HEK293T (cell line): ENCODE measurements at regions not wholly inside any gene's neighbourhood (a gene's known extent, or its start where the extent isn't known, plus 50 kb on each side); places are given as distances from the start of the nearest gene placed in this dataset.

Experiments used
- CTCF ChIA-PET: fragments of 350-600 bp; formaldehyde crosslinking; extraction: SDS; loops from one replicate; lab custom pipeline; 2021; ENCODE audit warnings: antibody characterized with exemption, inconsistent platforms; lab: Yijun Ruan, JAX
- POLR2A ChIA-PET: fragments of 350-600 bp; formaldehyde crosslinking; extraction: SDS; loops from one replicate; lab custom pipeline; 2020; ENCODE audit warnings: antibody characterized with exemption, inconsistent platforms; lab: Yijun Ruan, JAX
- DNase-seq: peaks from one replicate; pipeline ENCODE4 v3.0.0; 2012; ENCODE audit warnings: mixed read lengths; ENCODE audit errors: extremely low spot score
- ARNT ChIP-seq: fragments of 450-650 bp; IDR thresholded peaks from 2 replicates; pipeline ENCODE4 v1.6.1; 2017; ENCODE audit warnings: mild to moderate bottlenecking
- BHLHE40 ChIP-seq: fragments of 450-650 bp; IDR thresholded peaks from 2 replicates; pipeline ENCODE4 v1.6.1; 2016; ENCODE audit warnings: mild to moderate bottlenecking, moderate library complexity, borderline replicate concordance
- CTBP1 ChIP-seq: fragments of 450-650 bp; IDR thresholded peaks from 2 replicates; pipeline ENCODE4 v1.6.1; 2016; ENCODE audit warnings: borderline replicate concordance
- ELF4 ChIP-seq: fragments of 450-650 bp; IDR thresholded peaks from 2 replicates; pipeline ENCODE4 v1.6.1; 2017; ENCODE audit warnings: antibody characterized with exemption
- FOXA1 ChIP-seq: fragments of 450-650 bp; IDR thresholded peaks from 2 replicates; pipeline ENCODE4 v1.6.1; 2016; ENCODE audit warnings: mild to moderate bottlenecking
- FOXK2 ChIP-seq: fragments of 450-650 bp; IDR thresholded peaks from 2 replicates; pipeline ENCODE4 v1.6.1; 2016; ENCODE audit warnings: mild to moderate bottlenecking
- FOXM1 ChIP-seq: fragments of 450-650 bp; IDR thresholded peaks from 2 replicates; pipeline ENCODE4 v1.6.1; 2017; ENCODE audit warnings: mild to moderate bottlenecking, borderline replicate concordance
- HDGF ChIP-seq: fragments of 450-650 bp; IDR thresholded peaks from 2 replicates; pipeline ENCODE4 v1.6.1; 2017; ENCODE audit warnings: antibody characterized with exemption, borderline replicate concordance
- L3MBTL2 ChIP-seq: fragments of 450-650 bp; conservative IDR thresholded peaks from 2 replicates; pipeline ENCODE4 v1.6.1; 2016; ENCODE audit warnings: mild to moderate bottlenecking
- LEF1 ChIP-seq: fragments of 450-650 bp; IDR thresholded peaks from 2 replicates; pipeline ENCODE4 v1.6.1; 2017; ENCODE audit warnings: mild to moderate bottlenecking, borderline replicate concordance
- NFRKB ChIP-seq: fragments of 450-650 bp; IDR thresholded peaks from 2 replicates; pipeline ENCODE4 v1.6.1; 2016; ENCODE audit warnings: mild to moderate bottlenecking, moderate library complexity
- PKNOX1 ChIP-seq: fragments of 450-650 bp; IDR thresholded peaks from 2 replicates; pipeline ENCODE4 v1.6.1; 2016
- SP1 ChIP-seq: fragments of 450-650 bp; IDR thresholded peaks from 2 replicates; pipeline ENCODE4 v1.6.1; 2017
- SUZ12 ChIP-seq: fragments of 450-650 bp; IDR thresholded peaks from 2 replicates; pipeline ENCODE4 v1.6.1; 2016; ENCODE audit warnings: mild to moderate bottlenecking
- TARDBP ChIP-seq: fragments of 450-650 bp; IDR thresholded peaks from 2 replicates; pipeline ENCODE4 v1.6.1; 2016
- ZNF384 ChIP-seq: fragments of 450-650 bp; IDR thresholded peaks from 2 replicates; pipeline ENCODE4 v1.6.1; 2016

- ChIA-PET POLR2A (interaction anchor here (3.0 kb wide), 1 partner anchor 98 kb away, joined by 23 read pairs; the partner anchor contains the start of gene BTG1), CTCF (no interaction called here)
- DNase-seq: no peak
- TF ChIP-seq FOXA1: no peak
- no peak for TF ChIP-seq PKNOX1
- no peak for TF ChIP-seq SUZ12
- TF ChIP-seq ELF4: no peak
- no peak for TF ChIP-seq FOXM1
- no peak for TF ChIP-seq TARDBP
- no peak for TF ChIP-seq ARNT
- TF ChIP-seq L3MBTL2: no peak
- TF ChIP-seq BHLHE40: no peak
- TF ChIP-seq SP1: no peak
- no peak for TF ChIP-seq CTBP1
- TF ChIP-seq NFRKB: no peak
These were observed 97.3 kb upstream of the BTG1 start for GRCh38 chr12:92242907-92243306.

- CTCF ChIA-PET: no interaction called here
- POLR2A ChIA-PET: no interaction called here
- TF ChIP-seq FOXM1 (no peak), CTBP1 (no peak)
- DNase-seq: no peak
These were observed 92.3 kb upstream of the BTG1 start for GRCh38 chr12:92237762-92238523.

- DNase-seq: no peak
- TF ChIP-seq PKNOX1 (no peak), L3MBTL2 (no peak), ARNT (no peak), CTBP1 (no peak), NFRKB (no peak), FOXK2 (no peak), SP1 (no peak), FOXM1 (no peak), ZNF384 (no peak), FOXA1 (no peak), TARDBP (no peak), BHLHE40 (no peak), LEF1 (no peak), ELF4 (no peak), HDGF (no peak), SUZ12 (no peak)
- ChIA-PET CTCF (no interaction called here), POLR2A (no interaction called here)
These were observed 91.6 kb upstream of the BTG1 start for GRCh38 chr12:92237262-92237661.

GRCh38 chr12:92235703-92236472 lies 90.2 kb upstream of the BTG1 start:
- CTCF ChIA-PET: no interaction called here
- POLR2A ChIA-PET: no interaction called here
- no peak for DNase-seq
- no peak for TF ChIP-seq SP1
- no peak for TF ChIP-seq FOXA1
- no peak for TF ChIP-seq BHLHE40
- TF ChIP-seq LEF1: no peak
- TF ChIP-seq ELF4: no peak
- TF ChIP-seq PKNOX1: no peak
- no peak for TF ChIP-seq TARDBP
- TF ChIP-seq SUZ12: no peak
- TF ChIP-seq NFRKB: no peak
- no peak for TF ChIP-seq CTBP1
- TF ChIP-seq FOXK2: no peak
- TF ChIP-seq L3MBTL2: no peak
- TF ChIP-seq FOXM1: no peak
- no peak for TF ChIP-seq ARNT
- no peak for TF ChIP-seq HDGF
- no peak for TF ChIP-seq ZNF384

GRCh38 chr12:92234533-92234932 lies 88.9 kb upstream of the BTG1 start:
- no peak for DNase-seq
- CTCF ChIA-PET: no interaction called here
- TF ChIP-seq ZNF384 (no peak), FOXA1 (no peak), SP1 (no peak), PKNOX1 (no peak), FOXK2 (no peak), ARNT (no peak), FOXM1 (no peak), L3MBTL2 (no peak), SUZ12 (no peak), LEF1 (no peak), HDGF (no peak), TARDBP (no peak), ELF4 (no peak), BHLHE40 (no peak), CTBP1 (no peak), NFRKB (no peak)
- POLR2A ChIA-PET: no interaction called here
